Stimulated activated CD8-positive, alpha-beta memory T cell treated with anti-CD3 and anti-CD28 coated beads, Interleukin-12 subunit alpha, Interleukin-12 subunit beta, amount 100 ng/mL, for 24 hours (primary cell): ENCODE measurements at regions not wholly inside any gene's neighbourhood (a gene's known extent, or its start where the extent isn't known, plus 50 kb on each side); places are given as distances from the start of the nearest gene placed in this dataset.

ENCODE experiments used
- DNase-seq: peaks from one replicate; pipeline ENCODE4 v3.0.0-alpha.2; 2020; ENCODE audit errors: extremely low read depth

- no peak for DNase-seq
These were observed 125.0 kb upstream of the MEF2A start for GRCh38 chr15:99440551-99441443.

GRCh38 chr15:99441444-99441800 lies 124.4 kb upstream of the MEF2A start:
- no peak for DNase-seq

- DNase-seq: no peak
These were observed 123.9 kb upstream of the MEF2A start for GRCh38 chr15:99441871-99442251.

- DNase-seq: no peak
These were observed 123.4 kb upstream of the MEF2A start for GRCh38 chr15:99442252-99442897.

- no peak for DNase-seq
These were observed 122.6 kb upstream of the MEF2A start for GRCh38 chr15:99443056-99443756.

GRCh38 chr15:99443768-99444446 lies 121.9 kb upstream of the MEF2A start:
- no peak for DNase-seq

GRCh38 chr15:99445272-99445850 lies 120.4 kb upstream of the MEF2A start:
- DNase-seq: no peak

- DNase-seq: no peak
These were observed 119.0 kb upstream of the MEF2A start for GRCh38 chr15:99446565-99447496.

GRCh38 chr15:99447497-99448371 lies 118.0 kb upstream of the MEF2A start:
- no peak for DNase-seq

- no peak for DNase-seq
These were observed 116.3 kb upstream of the MEF2A start for GRCh38 chr15:99449514-99449913.

- DNase-seq: peak; percentile 16
These were observed 114.9 kb upstream of the MEF2A start for GRCh38 chr15:99450896-99451358.

GRCh38 chr15:99451484-99451883 lies 114.3 kb upstream of the MEF2A start:
- DNase-seq: no peak

- DNase-seq: no peak
These were observed 113.8 kb upstream of the MEF2A start for GRCh38 chr15:99452010-99452409.

GRCh38 chr15:99452728-99453636 lies 112.8 kb upstream of the MEF2A start:
- no peak for DNase-seq

- DNase-seq: no peak
These were observed 112.2 kb upstream of the MEF2A start for GRCh38 chr15:99453637-99454030.

- no peak for DNase-seq
These were observed 111.5 kb upstream of the MEF2A start for GRCh38 chr15:99454107-99454809.

- no peak for DNase-seq
These were observed 110.6 kb upstream of the MEF2A start for GRCh38 chr15:99454941-99455788.
